Lower lobe of right lung (tissue), 2 donors: ENCODE measurements at regions not wholly inside any gene's neighbourhood (a gene's known extent, or its start where the extent isn't known, plus 50 kb on each side); places are given as distances from the start of the nearest gene placed in this dataset.

Experiments used
- ATAC-seq, 2 donors: fragments of 200-7000 bp; cut with Tn5 transposase; one replicate each; pipeline ENCODE4 v1.9.1; 2020 to 2022; ENCODE audit warnings: mild to moderate bottlenecking in 2 of 2, moderate library complexity in 2 of 2
- DNase-seq: peaks from one replicate; pipeline ENCODE4 v3.0.0-alpha.2; 2020
- H3K27ac ChIP-seq: fragments of 200-600 bp; one replicate; pipeline ENCODE4 v1.8.0; 2022
- H3K27me3 ChIP-seq: fragments of 200-600 bp; one replicate; pipeline ENCODE4 v1.8.0; 2022; ENCODE audit warnings: low read depth
- H3K36me3 ChIP-seq: fragments of 200-600 bp; one replicate; pipeline ENCODE4 v1.8.0; 2022; ENCODE audit warnings: mild to moderate bottlenecking
- H3K4me1 ChIP-seq: fragments of 200-600 bp; one replicate; pipeline ENCODE4 v1.8.0; 2022
- H3K4me3 ChIP-seq: fragments of 200-600 bp; one replicate; pipeline ENCODE4 v1.8.0; 2022; ENCODE audit warnings: mild to moderate bottlenecking
- H3K9me3 ChIP-seq: fragments of 200-600 bp; one replicate; pipeline ENCODE4 v1.8.0; 2022
- intact Hi-C: fragments of 100-400 bp; cut with DNase I; formaldehyde crosslinking; loops from one replicate; pipeline ENCODE4 v1.11.0; 2022
- TF ChIP-seq, protein P1 (sequence below): fragments of 200-600 bp; IDR thresholded peaks from one replicate; pipeline ENCODE4 v1.8.0; 2022; ENCODE audit warnings: antibody characterized with exemption, mild to moderate bottlenecking
- donor health status: DM: no; HTN: yes; CAD: no; lungs with severe emphysema.

DNA sequence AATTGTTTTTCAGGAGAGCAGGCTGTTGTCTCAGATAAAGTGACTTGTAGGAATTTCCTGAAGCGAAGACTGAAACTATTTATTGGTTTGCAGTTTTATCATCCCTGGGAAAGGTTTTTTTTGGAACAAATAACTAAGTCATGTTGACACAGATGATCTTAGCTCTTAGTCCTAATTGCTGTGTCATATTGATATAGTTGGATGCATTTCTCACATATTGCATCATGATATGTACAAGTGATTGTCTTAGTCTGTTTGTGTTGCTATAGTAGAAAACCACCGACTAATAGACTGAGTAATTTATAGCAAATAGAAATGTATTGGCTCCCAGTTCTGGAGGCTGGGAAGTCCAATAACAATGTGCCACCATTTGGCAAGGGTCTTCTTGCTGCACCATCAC lies 397.5 kb upstream of the PPP1R2C start:
- DNase-seq (no peak), ATAC-seq (no peak)
- no peaks in the 10 kb centered on the region for H3K36me3 ChIP-seq
- TF ChIP-seq, protein P1, sequence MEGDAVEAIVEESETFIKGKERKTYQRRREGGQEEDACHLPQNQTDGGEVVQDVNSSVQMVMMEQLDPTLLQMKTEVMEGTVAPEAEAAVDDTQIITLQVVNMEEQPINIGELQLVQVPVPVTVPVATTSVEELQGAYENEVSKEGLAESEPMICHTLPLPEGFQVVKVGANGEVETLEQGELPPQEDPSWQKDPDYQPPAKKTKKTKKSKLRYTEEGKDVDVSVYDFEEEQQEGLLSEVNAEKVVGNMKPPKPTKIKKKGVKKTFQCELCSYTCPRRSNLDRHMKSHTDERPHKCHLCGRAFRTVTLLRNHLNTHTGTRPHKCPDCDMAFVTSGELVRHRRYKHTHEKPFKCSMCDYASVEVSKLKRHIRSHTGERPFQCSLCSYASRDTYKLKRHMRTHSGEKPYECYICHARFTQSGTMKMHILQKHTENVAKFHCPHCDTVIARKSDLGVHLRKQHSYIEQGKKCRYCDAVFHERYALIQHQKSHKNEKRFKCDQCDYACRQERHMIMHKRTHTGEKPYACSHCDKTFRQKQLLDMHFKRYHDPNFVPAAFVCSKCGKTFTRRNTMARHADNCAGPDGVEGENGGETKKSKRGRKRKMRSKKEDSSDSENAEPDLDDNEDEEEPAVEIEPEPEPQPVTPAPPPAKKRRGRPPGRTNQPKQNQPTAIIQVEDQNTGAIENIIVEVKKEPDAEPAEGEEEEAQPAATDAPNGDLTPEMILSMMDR, result no peak
- H3K4me3 ChIP-seq, result no peak overlapping the region
- intact Hi-C loops, result no loop called here
- H3K9me3 ChIP-seq, result no peaks in the 10 kb centered on the region
- no peaks in the 10 kb centered on the region for H3K4me1 ChIP-seq
- no peak overlapping the region for H3K27ac ChIP-seq
- no peaks in the 10 kb centered on the region for H3K27me3 ChIP-seq

GRCh38 chrX:43176686-43177085 lies 398.7 kb upstream of the PPP1R2C start:
- DNase-seq, result no peak
- H3K27ac ChIP-seq, result no peak overlapping the region
- H3K4me3 ChIP-seq, result no peak overlapping the region
- TF ChIP-seq, protein P1, result no peak
- no peaks in the 10 kb centered on the region for H3K27me3 ChIP-seq
- no peak for ATAC-seq
- no peaks in the 10 kb centered on the region for H3K9me3 ChIP-seq
- no peaks in the 10 kb centered on the region for H3K36me3 ChIP-seq
- intact Hi-C loops, result no loop called here
- no peaks in the 10 kb centered on the region for H3K4me1 ChIP-seq

GRCh38 chrX:43188296-43188695 lies 410.3 kb upstream of the PPP1R2C start:
- no peaks in the 10 kb centered on the region for H3K4me1 ChIP-seq
- TF ChIP-seq, protein P1, result no peak
- no peak overlapping the region for H3K4me3 ChIP-seq
- H3K36me3 ChIP-seq, result no peaks in the 10 kb centered on the region
- H3K27ac ChIP-seq, result no peak overlapping the region
- ATAC-seq, result no peak
- DNase-seq, result no peak
- intact Hi-C loops, result no loop called here
- H3K27me3 ChIP-seq, result no peaks in the 10 kb centered on the region
- no peaks in the 10 kb centered on the region for H3K9me3 ChIP-seq

GRCh38 chrX:43211570-43211969 lies 433.6 kb upstream of the PPP1R2C start:
- no peaks in the 10 kb centered on the region for H3K36me3 ChIP-seq
- no peak overlapping the region for H3K4me3 ChIP-seq
- DNase-seq (no peak), ATAC-seq (no peak)
- no peaks in the 10 kb centered on the region for H3K27me3 ChIP-seq
- H3K9me3 ChIP-seq, result no peaks in the 10 kb centered on the region
- no peaks in the 10 kb centered on the region for H3K4me1 ChIP-seq
- TF ChIP-seq, protein P1, result no peak
- intact Hi-C loops, result no loop called here
- no peak overlapping the region for H3K27ac ChIP-seq

DNA sequence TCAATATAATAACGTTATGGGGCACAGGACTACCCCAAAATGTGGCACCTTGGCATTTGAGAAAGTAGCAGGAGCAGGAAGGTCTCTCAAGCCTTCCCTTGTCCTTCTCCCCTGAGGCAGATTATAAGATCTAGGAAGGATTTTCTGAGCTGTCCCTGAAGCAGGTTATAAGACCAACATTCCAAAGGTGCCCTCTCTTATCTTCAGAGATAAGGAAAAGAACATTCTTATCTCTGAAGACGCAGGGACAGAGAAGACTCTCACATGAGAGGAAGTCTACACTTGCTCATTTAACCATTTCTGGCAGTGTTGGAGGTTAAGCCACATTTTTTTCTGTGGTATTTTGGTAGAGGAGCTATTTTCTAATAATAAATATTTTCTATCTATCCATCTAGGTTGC lies 437.9 kb upstream of the MAOA start:
- TF ChIP-seq, protein P1, result no peak
- Histone ChIP-seq H3K27me3 (no peaks in the 10 kb centered on the region), H3K9me3 (no peaks in the 10 kb centered on the region), H3K36me3 (no peaks in the 10 kb centered on the region), H3K4me3 (no peak overlapping the region), H3K4me1 (no peaks in the 10 kb centered on the region), H3K27ac (no peak overlapping the region)
- intact Hi-C loops, result no loop called here
- ATAC-seq (no peak), DNase-seq (no peak)

- Histone ChIP-seq H3K4me1 (no peaks in the 10 kb centered on the region), H3K36me3 (no peaks in the 10 kb centered on the region), H3K4me3 (no peak overlapping the region), H3K27me3 (no peaks in the 10 kb centered on the region), H3K27ac (no peak overlapping the region), H3K9me3 (no peaks in the 10 kb centered on the region)
- no peak for DNase-seq
- intact Hi-C loops, result no loop called here
- TF ChIP-seq, protein P1, result no peak
- ATAC-seq, result no peak
Measured at GRCh38 chrX:43224496-43224895, 431.6 kb upstream of the MAOA start.
